ENCODE measurements at regions not wholly inside any gene's neighbourhood (a gene's known extent, or its start where the extent isn't known, plus 50 kb on each side); places are given as distances from the start of the nearest gene placed in this dataset.

- Mint-ChIP-seq H3K27ac (no peak overlapping the region), H3K4me1 (no peaks in the 10 kb centered on the region), H3K27me3 (ENCODE audit: insufficient read depth, low read depth, poor library complexity) (no peaks in the 10 kb centered on the region), H3K9me3 (peaks cover 93% of the 10 kb centered on the region), H3K36me3 (ENCODE audit: low read depth) (peaks cover 30% of the 10 kb centered on the region), H3K4me3 (no peak overlapping the region)
- H4K20me1 ChIP-seq (replicated peaks; ENCODE audit: insufficient read depth) = no peaks in the 10 kb centered on the region
- no peaks in the 10 kb centered on the region for H3K4me1 ChIP-seq (ENCODE audit: insufficient read depth)
- no peak overlapping the region for H3K4me3 ChIP-seq
- TF ChIP-seq ZNF462 (CRISPR knock-in tag; IDR thresholded peaks at IDR 0.05) = no peak
- TF ChIP-seq NANOG (IDR thresholded peaks at IDR 0.05; ENCODE audit: borderline replicate concordance) = no peak
- TF ChIP-seq EZH2phosphoT487 (IDR thresholded peaks at IDR 0.05; ENCODE audit: unreplicated experiment) = no peak
- no peak for TF ChIP-seq CTCF (conservative IDR thresholded peaks at IDR 0.05; ENCODE audit: low read depth in 2 of 2)
- no peak for TF ChIP-seq POLR2AphosphoS5 (IDR thresholded peaks at IDR 0.05; ENCODE audit: low read depth)
- no peak for TF ChIP-seq REST (IDR thresholded peaks at IDR 0.05; ENCODE audit: unreplicated experiment)
- no peak for TF ChIP-seq CREB1 (CRISPR knock-in tag; IDR thresholded peaks at IDR 0.05; ENCODE audit: low read depth)
- no peak for TF ChIP-seq STAT1 (IDR thresholded peaks at IDR 0.05; ENCODE audit: unreplicated experiment)
- no peak for TF ChIP-seq ZNF331 (CRISPR knock-in tag; IDR thresholded peaks at IDR 0.05; ENCODE audit: low read depth)
- TF ChIP-seq JUNB (IDR thresholded peaks at IDR 0.05; ENCODE audit: unreplicated experiment) = no peak
- no peak for TF ChIP-seq ZNF114 (CRISPR knock-in tag; IDR thresholded peaks at IDR 0.05)
- no peak for TF ChIP-seq EZH2 (IDR thresholded peaks at IDR 0.05; ENCODE audit: low read depth, unreplicated experiment)
- no peak for TF ChIP-seq ETS1 (IDR thresholded peaks at IDR 0.05)
- H2AFZ ChIP-seq = no peak overlapping the region
- no peak overlapping the region for H3K27ac ChIP-seq (ENCODE audit: low read depth)
- no peaks in the 10 kb centered on the region for H3K27me3 ChIP-seq (ENCODE audit: insufficient read depth)
- no peaks in the 10 kb centered on the region for H3K9me2 ChIP-seq (ENCODE audit: insufficient read depth)
- no peak for DNase-seq (ENCODE audit: low spot score)
- ATAC-seq = no peak
- H3K4me2 ChIP-seq = no peak overlapping the region
- peaks cover 10% of the 10 kb centered on the region for H3K36me3 ChIP-seq (ENCODE audit: insufficient read depth)
- H3F3A ChIP-seq (replicated peaks; ENCODE audit: low read depth) = no peaks in the 10 kb centered on the region
- H3K79me2 ChIP-seq (replicated peaks; ENCODE audit: insufficient read depth) = no peaks in the 10 kb centered on the region
Observed at GRCh38 chr20:54981175-54981574, 505.8 kb downstream of the DOK5 start.

Measured in GM23338 (cell line).